ENCODE measurements at regions not wholly inside any gene's neighbourhood (a gene's known extent, or its start where the extent isn't known, plus 50 kb on each side); places are given as distances from the start of the nearest gene placed in this dataset.

- no peak overlapping the region for H3K4me3 ChIP-seq (ENCODE audit: low read length)
- H3K9me3 ChIP-seq (replicated peaks; ENCODE audit: insufficient read depth, low read length), result no peaks in the 10 kb centered on the region
- TF ChIP-seq, protein P1, sequence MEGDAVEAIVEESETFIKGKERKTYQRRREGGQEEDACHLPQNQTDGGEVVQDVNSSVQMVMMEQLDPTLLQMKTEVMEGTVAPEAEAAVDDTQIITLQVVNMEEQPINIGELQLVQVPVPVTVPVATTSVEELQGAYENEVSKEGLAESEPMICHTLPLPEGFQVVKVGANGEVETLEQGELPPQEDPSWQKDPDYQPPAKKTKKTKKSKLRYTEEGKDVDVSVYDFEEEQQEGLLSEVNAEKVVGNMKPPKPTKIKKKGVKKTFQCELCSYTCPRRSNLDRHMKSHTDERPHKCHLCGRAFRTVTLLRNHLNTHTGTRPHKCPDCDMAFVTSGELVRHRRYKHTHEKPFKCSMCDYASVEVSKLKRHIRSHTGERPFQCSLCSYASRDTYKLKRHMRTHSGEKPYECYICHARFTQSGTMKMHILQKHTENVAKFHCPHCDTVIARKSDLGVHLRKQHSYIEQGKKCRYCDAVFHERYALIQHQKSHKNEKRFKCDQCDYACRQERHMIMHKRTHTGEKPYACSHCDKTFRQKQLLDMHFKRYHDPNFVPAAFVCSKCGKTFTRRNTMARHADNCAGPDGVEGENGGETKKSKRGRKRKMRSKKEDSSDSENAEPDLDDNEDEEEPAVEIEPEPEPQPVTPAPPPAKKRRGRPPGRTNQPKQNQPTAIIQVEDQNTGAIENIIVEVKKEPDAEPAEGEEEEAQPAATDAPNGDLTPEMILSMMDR (IDR thresholded peaks at IDR 0.05; ENCODE audit: low read length), result no peak
- no peak for TF ChIP-seq EZH2phosphoT487 (IDR thresholded peaks at IDR 0.05; ENCODE audit: low read length)
- TF ChIP-seq EZH2 (optimal IDR thresholded peaks at IDR 0.05; ENCODE audit: low read depth, low read length), result no peak
- H3K27me3 ChIP-seq (replicated peaks; ENCODE audit: insufficient read depth, low read length), result no peaks in the 10 kb centered on the region
- no peaks in the 10 kb centered on the region for H3K36me3 ChIP-seq (replicated peaks; ENCODE audit: insufficient read depth, low read length)
- no peaks in the 10 kb centered on the region for H3K4me1 ChIP-seq (ENCODE audit: low read length)
- H3K9me2 ChIP-seq (replicated peaks; ENCODE audit: insufficient read depth, low read length), result no peaks in the 10 kb centered on the region
- no peaks in the 10 kb centered on the region for H4K20me1 ChIP-seq (ENCODE audit: insufficient read depth, low read length)
- no peak overlapping the region for H3K4me2 ChIP-seq (ENCODE audit: low read depth, low read length)
- H3K79me2 ChIP-seq (ENCODE audit: low read length), result no peaks in the 10 kb centered on the region
- H2AFZ ChIP-seq (ENCODE audit: low read length), result no peak overlapping the region
- no peak overlapping the region for H3K27ac ChIP-seq (ENCODE audit: low read length)
- no peak overlapping the region for H3K9ac ChIP-seq (ENCODE audit: low read length)
- no peaks in the 10 kb centered on the region for H3F3A ChIP-seq (ENCODE audit: insufficient read depth, low read length)
- DNase-seq, result no peak
These were observed 474.6 kb upstream of the MMS22L start for GRCh38 chr6:97757575-97757974.

- no peaks in the 10 kb centered on the region for H4K20me1 ChIP-seq (ENCODE audit: insufficient read depth, low read length)
- no peak overlapping the region for H3K27ac ChIP-seq (ENCODE audit: low read length)
- H3K9ac ChIP-seq (ENCODE audit: low read length), result no peak overlapping the region
- TF ChIP-seq, protein P1 (IDR thresholded peaks at IDR 0.05; ENCODE audit: low read length), result no peak
- TF ChIP-seq EZH2 (optimal IDR thresholded peaks at IDR 0.05; ENCODE audit: low read depth, low read length) (no peak), EZH2phosphoT487 (IDR thresholded peaks at IDR 0.05; ENCODE audit: low read length) (no peak)
- no peaks in the 10 kb centered on the region for H3K79me2 ChIP-seq (ENCODE audit: low read length)
- H3K27me3 ChIP-seq (replicated peaks; ENCODE audit: insufficient read depth, low read length), result no peaks in the 10 kb centered on the region
- no peak overlapping the region for H3K4me2 ChIP-seq (ENCODE audit: low read depth, low read length)
- no peaks in the 10 kb centered on the region for H3K9me3 ChIP-seq (replicated peaks; ENCODE audit: insufficient read depth, low read length)
- no peak for DNase-seq
- no peaks in the 10 kb centered on the region for H3K4me1 ChIP-seq (ENCODE audit: low read length)
- H3K4me3 ChIP-seq (ENCODE audit: low read length), result no peak overlapping the region
- no peaks in the 10 kb centered on the region for H3K36me3 ChIP-seq (replicated peaks; ENCODE audit: insufficient read depth, low read length)
- no peaks in the 10 kb centered on the region for H3K9me2 ChIP-seq (replicated peaks; ENCODE audit: insufficient read depth, low read length)
- no peaks in the 10 kb centered on the region for H3F3A ChIP-seq (ENCODE audit: insufficient read depth, low read length)
- H2AFZ ChIP-seq (ENCODE audit: low read length), result no peak overlapping the region
These were observed 482.4 kb upstream of the MMS22L start for GRCh38 chr6:97765461-97765860.

DNA sequence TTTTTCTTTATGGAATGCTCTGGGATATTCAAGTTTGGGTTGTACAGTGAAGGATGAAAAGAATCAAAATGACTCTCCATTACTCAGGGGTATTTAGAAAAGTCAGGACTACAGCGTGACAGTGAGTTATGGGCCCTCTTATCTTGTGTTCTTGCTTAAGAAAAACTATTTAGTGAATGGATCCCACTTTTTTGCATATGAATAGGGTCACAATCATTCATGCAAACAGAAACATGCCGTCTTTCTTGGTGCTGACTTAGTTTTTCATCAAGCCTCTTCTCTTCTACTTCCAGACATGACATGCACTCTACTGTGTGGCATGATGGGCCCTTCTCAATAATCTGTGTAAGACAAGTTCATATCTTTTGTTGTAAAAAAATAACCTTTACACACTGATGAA lies 488.4 kb upstream of the MMS22L start:
- Histone ChIP-seq H3K9me3 (replicated peaks; ENCODE audit: insufficient read depth, low read length) (no peaks in the 10 kb centered on the region), H3K79me2 (ENCODE audit: low read length) (no peaks in the 10 kb centered on the region), H4K20me1 (ENCODE audit: insufficient read depth, low read length) (no peaks in the 10 kb centered on the region), H3K4me1 (ENCODE audit: low read length) (no peaks in the 10 kb centered on the region), H3K9ac (ENCODE audit: low read length) (no peak overlapping the region), H3F3A (ENCODE audit: insufficient read depth, low read length) (no peaks in the 10 kb centered on the region), H3K4me3 (ENCODE audit: low read length) (no peak overlapping the region), H3K9me2 (replicated peaks; ENCODE audit: insufficient read depth, low read length) (no peaks in the 10 kb centered on the region), H3K27me3 (replicated peaks; ENCODE audit: insufficient read depth, low read length) (no peaks in the 10 kb centered on the region), H2AFZ (ENCODE audit: low read length) (no peak overlapping the region), H3K27ac (ENCODE audit: low read length) (no peak overlapping the region), H3K36me3 (replicated peaks; ENCODE audit: insufficient read depth, low read length) (no peaks in the 10 kb centered on the region), H3K4me2 (ENCODE audit: low read depth, low read length) (no peak overlapping the region)
- TF ChIP-seq EZH2 (optimal IDR thresholded peaks at IDR 0.05; ENCODE audit: low read depth, low read length) (no peak), EZH2phosphoT487 (IDR thresholded peaks at IDR 0.05; ENCODE audit: low read length) (no peak)
- TF ChIP-seq, protein P1 (IDR thresholded peaks at IDR 0.05; ENCODE audit: low read length), result no peak
- DNase-seq, result no peak

Measured in MM.1S (cell line).